ENCODE measurements at regions not wholly inside any gene's neighbourhood (a gene's known extent, or its start where the extent isn't known, plus 50 kb on each side); places are given as distances from the start of the nearest gene placed in this dataset.

- H3K4me1 Mint-ChIP-seq, result peaks cover 72% of the 10 kb centered on the region
- H3K9me3 Mint-ChIP-seq, result no peaks in the 10 kb centered on the region
- no peaks in the 10 kb centered on the region for H3K27me3 Mint-ChIP-seq (ENCODE audit: low read depth)
- peak overlapping the region; percentile 91 to 96 (median 92) for H3K27ac Mint-ChIP-seq
- TF ChIP-seq, protein P1, sequence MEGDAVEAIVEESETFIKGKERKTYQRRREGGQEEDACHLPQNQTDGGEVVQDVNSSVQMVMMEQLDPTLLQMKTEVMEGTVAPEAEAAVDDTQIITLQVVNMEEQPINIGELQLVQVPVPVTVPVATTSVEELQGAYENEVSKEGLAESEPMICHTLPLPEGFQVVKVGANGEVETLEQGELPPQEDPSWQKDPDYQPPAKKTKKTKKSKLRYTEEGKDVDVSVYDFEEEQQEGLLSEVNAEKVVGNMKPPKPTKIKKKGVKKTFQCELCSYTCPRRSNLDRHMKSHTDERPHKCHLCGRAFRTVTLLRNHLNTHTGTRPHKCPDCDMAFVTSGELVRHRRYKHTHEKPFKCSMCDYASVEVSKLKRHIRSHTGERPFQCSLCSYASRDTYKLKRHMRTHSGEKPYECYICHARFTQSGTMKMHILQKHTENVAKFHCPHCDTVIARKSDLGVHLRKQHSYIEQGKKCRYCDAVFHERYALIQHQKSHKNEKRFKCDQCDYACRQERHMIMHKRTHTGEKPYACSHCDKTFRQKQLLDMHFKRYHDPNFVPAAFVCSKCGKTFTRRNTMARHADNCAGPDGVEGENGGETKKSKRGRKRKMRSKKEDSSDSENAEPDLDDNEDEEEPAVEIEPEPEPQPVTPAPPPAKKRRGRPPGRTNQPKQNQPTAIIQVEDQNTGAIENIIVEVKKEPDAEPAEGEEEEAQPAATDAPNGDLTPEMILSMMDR (IDR thresholded peaks at IDR 0.05; ENCODE audit: unreplicated experiment in 3 of 3), result no peak
- no peaks in the 10 kb centered on the region for H3K36me3 Mint-ChIP-seq (ENCODE audit: low read depth)
- peak overlapping the region in 1 of 3 experiments; percentile 22 for H3K4me3 Mint-ChIP-seq
These were observed 168.0 kb upstream of the SPRY4 start for GRCh38 chr5:142492781-142493281.

DNA sequence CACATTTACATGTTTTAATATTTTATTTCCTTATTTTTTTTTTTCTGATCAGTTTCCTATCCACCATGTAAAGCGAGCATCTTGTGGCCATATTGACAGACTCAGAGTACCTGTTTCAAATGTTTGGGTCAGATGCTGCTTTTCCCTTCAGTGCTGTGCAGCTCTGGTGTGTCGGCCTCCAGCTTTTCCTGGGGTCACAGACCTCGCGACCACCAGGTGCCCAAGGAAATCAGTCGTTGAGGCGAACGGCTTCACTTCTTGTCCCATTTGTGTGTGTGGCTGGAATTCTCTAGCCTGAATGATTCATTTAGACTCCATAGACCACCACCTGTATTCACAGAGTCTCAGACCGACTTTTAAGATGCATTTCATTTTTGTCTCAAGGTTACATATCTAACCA is 166.9 kb upstream of the SPRY4 start:
- no peak overlapping the region for H3K4me3 Mint-ChIP-seq
- H3K9me3 Mint-ChIP-seq, result peaks cover under 1% of the 10 kb centered on the region
- H3K27me3 Mint-ChIP-seq (ENCODE audit: low read depth), result no peaks in the 10 kb centered on the region
- peak overlapping the region; percentile 96 to 98 (median 96) for H3K27ac Mint-ChIP-seq
- H3K4me1 Mint-ChIP-seq, result peaks cover 72% of the 10 kb centered on the region
- peaks cover under 1% of the 10 kb centered on the region for H3K36me3 Mint-ChIP-seq (ENCODE audit: low read depth)
- TF ChIP-seq, protein P1 (IDR thresholded peaks at IDR 0.05; ENCODE audit: unreplicated experiment in 3 of 3), result no peak

- Mint-ChIP-seq H3K27ac (peak overlapping the region; percentile 96 to 98 (median 96)), H3K9me3 (peaks cover 4% of the 10 kb centered on the region), H3K27me3 (ENCODE audit: low read depth) (no peaks in the 10 kb centered on the region), H3K4me1 (peaks cover 72% of the 10 kb centered on the region), H3K36me3 (ENCODE audit: low read depth) (peaks cover 4% of the 10 kb centered on the region), H3K4me3 (peak overlapping the region in 2 of 3 experiments; percentile 46 to 47)
- TF ChIP-seq, protein P1 (IDR thresholded peaks at IDR 0.05; ENCODE audit: unreplicated experiment in 3 of 3), result no peak
These were observed 166.4 kb upstream of the SPRY4 start for GRCh38 chr5:142491270-142491669.

DNA sequence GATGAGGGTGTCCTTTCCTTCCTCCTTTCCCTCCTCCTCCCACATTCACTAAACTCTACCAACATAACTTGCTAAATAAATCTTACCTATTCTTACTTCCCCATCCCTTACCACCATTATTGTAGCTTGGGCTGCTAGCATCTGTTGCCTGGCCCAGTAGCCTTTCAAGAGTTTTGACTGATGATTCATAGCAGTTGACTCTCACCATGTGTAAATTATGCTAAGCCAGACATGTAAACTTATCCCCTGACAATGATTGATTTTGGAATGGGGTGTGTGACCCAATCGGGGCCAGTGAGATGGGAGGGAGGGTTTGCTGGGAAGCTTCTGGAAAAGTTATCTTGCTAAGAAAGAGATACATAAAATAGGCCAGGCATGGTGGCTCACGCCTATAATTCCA is 161.8 kb upstream of the SPRY4 start:
- peaks cover 5% of the 10 kb centered on the region for H3K27me3 Mint-ChIP-seq (ENCODE audit: low read depth)
- H3K4me1 Mint-ChIP-seq, result peaks cover 61% of the 10 kb centered on the region
- H3K4me3 Mint-ChIP-seq, result no peak overlapping the region
- no peak overlapping the region for H3K27ac Mint-ChIP-seq
- TF ChIP-seq, protein P1 (IDR thresholded peaks at IDR 0.05; ENCODE audit: unreplicated experiment in 3 of 3), result no peak
- peaks cover 14% of the 10 kb centered on the region for H3K36me3 Mint-ChIP-seq (ENCODE audit: low read depth)
- H3K9me3 Mint-ChIP-seq, result peaks cover 17% of the 10 kb centered on the region

GRCh38 chr5:142486020-142486419 is 161.2 kb upstream of the SPRY4 start:
- TF ChIP-seq, protein P1 (IDR thresholded peaks at IDR 0.05; ENCODE audit: unreplicated experiment in 3 of 3), result no peak
- peaks cover 17% of the 10 kb centered on the region for H3K9me3 Mint-ChIP-seq
- no peak overlapping the region for H3K4me3 Mint-ChIP-seq
- peaks cover 58% of the 10 kb centered on the region for H3K4me1 Mint-ChIP-seq
- peaks cover 16% of the 10 kb centered on the region for H3K36me3 Mint-ChIP-seq (ENCODE audit: low read depth)
- H3K27me3 Mint-ChIP-seq (ENCODE audit: low read depth), result peaks cover 5% of the 10 kb centered on the region
- no peak overlapping the region for H3K27ac Mint-ChIP-seq

- Mint-ChIP-seq H3K36me3 (ENCODE audit: low read depth) (peaks cover 18% of the 10 kb centered on the region), H3K27ac (no peak overlapping the region), H3K4me1 (peaks cover 48% of the 10 kb centered on the region), H3K9me3 (peaks cover 19% of the 10 kb centered on the region), H3K4me3 (no peak overlapping the region), H3K27me3 (ENCODE audit: low read depth) (peaks cover 5% of the 10 kb centered on the region)
- TF ChIP-seq, protein P1 (IDR thresholded peaks at IDR 0.05; ENCODE audit: unreplicated experiment in 3 of 3), result no peak
These were observed 160.1 kb upstream of the SPRY4 start for GRCh38 chr5:142484821-142485387.

Measured in nephron (organoid).